Adrenal gland (tissue), 9 donors: ENCODE measurements at regions not wholly inside any gene's neighbourhood (a gene's known extent, or its start where the extent isn't known, plus 50 kb on each side); places are given as distances from the start of the nearest gene placed in this dataset.

Experiments used
- DNase-seq, 7 donors: peaks; one replicate each; pipeline ENCODE4 v3.0.0-alpha.2; 2019 to 2020
- H3K27ac ChIP-seq, 5 donors: fragments of 200-600 bp; sonication (generic) in 4 of 5; 1 replicate in 3 of 5; 2 replicates in 2 of 5; pipeline versions ENCODE4 v1.5.1 to v1.8.0; 2016 to 2020; ENCODE audit warnings: mild to moderate bottlenecking in 1 of 5
- H3K27me3 ChIP-seq: fragments of 200-600 bp; 2 replicates; pipeline ENCODE4 v1.8.0; 2021
- H3K36me3 ChIP-seq, 2 donors: fragments of 200-600 bp; replicated peaks in 1 of 2; 1 replicate in 1 of 2; 2 replicates in 1 of 2; pipeline versions ENCODE4 v1.5.1 to v1.8.0; 2018 to 2022
- H3K4me1 ChIP-seq, 2 donors: fragments of 200-600 bp; replicated peaks in 1 of 2; 1 replicate in 1 of 2; 2 replicates in 1 of 2; pipeline versions ENCODE4 v1.5.1 to v1.8.0; 2018 to 2021
- H3K4me3 ChIP-seq, 4 donors: fragments of 200-600 bp; sonication (generic) in 3 of 4; one replicate each; pipeline ENCODE4 v1.5.1; 2016 to 2018
- H3K9me3 ChIP-seq, 3 donors: fragments of 200-600 bp; sonication (generic) in 1 of 3; replicated peaks in 1 of 3; 1 replicate in 2 of 3; 2 replicates in 1 of 3; pipeline versions ENCODE4 v1.5.1 to v1.8.0; 2016 to 2021
- POLR2A ChIP-seq, 2 donors: fragments of 450-650 bp; IDR thresholded peaks; one replicate each; pipeline ENCODE4 v1.6.1; 2017; ENCODE audit warnings: antibody characterized with exemption in 2 of 2, mild to moderate bottlenecking in 2 of 2, moderate library complexity in 1 of 2
- WGBS, 4 donors: extraction: QIAGEN DNeasy Blood & Tissue Kit in 2 of 4; methylation state at CpG; one replicate each; pipeline versions ENCODE4 v1.1.5 to v1.1.7; 2013 to 2017; 5-methylcytosine and 5-hydroxymethylcytosine counted together
- intact Hi-C, 2 donors: fragments of 100-400 bp; cut with DNase I; formaldehyde crosslinking; loops; one replicate each; pipeline versions ENCODE4 v1.14.1 to v1.15.0; 2022 to 2023
- TF ChIP-seq, protein P1 (sequence below), 6 experiments: fragments of 450-650 bp in 4 of 6; fragments of 200-600 bp in 2 of 6; sonication (generic) in 1 of 6; IDR thresholded peaks; 1 replicate in 5 of 6; 2 replicates in 1 of 6; pipeline versions ENCODE4 v1.5.1 to v1.8.0; 2016 to 2021; ENCODE audit warnings: antibody characterized with exemption in 6 of 6, mild to moderate bottlenecking in 2 of 6, moderate library complexity in 1 of 6
- donor health status: healthy with polysubstance abuse.
- donor health status: Bipolar disorder and iron deficiency.
- donor health status: DM: yes; HTN: yes; CAD: no.
- donor health status: DM: no; HTN: no; CAD: no.
- donor health status: DM: no; HTN: no; CAD: no.

DNA sequence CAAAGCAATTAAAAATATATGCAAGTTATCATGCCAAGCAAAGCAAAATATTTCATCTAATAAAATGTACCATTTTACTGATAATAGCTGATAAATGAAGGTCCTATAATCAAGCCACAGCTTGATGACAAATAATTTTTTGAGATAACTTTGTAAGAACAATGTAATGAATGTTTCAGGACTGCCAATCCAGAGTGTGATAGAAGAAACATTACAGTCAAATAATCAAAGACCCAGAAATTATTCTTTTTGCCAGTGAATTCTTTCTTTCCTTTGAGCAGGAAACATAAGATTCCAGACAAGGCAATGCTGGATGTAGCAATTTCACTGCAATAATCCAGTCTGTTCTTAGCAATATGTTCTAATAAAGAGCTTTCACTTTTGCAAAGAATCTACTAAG is 556.1 kb downstream of the PLOD2 start:
- no peaks in the 10 kb centered on the region for H3K27me3 ChIP-seq
- no peaks in the 10 kb centered on the region for H3K4me1 ChIP-seq
- H3K27ac ChIP-seq = no peak overlapping the region
- no peaks in the 10 kb centered on the region for H3K36me3 ChIP-seq
- no peak overlapping the region for H3K4me3 ChIP-seq
- no peaks in the 10 kb centered on the region for H3K9me3 ChIP-seq
- TF ChIP-seq POLR2A (IDR thresholded peaks at IDR 0.05) = no peak
- TF ChIP-seq, protein P1, sequence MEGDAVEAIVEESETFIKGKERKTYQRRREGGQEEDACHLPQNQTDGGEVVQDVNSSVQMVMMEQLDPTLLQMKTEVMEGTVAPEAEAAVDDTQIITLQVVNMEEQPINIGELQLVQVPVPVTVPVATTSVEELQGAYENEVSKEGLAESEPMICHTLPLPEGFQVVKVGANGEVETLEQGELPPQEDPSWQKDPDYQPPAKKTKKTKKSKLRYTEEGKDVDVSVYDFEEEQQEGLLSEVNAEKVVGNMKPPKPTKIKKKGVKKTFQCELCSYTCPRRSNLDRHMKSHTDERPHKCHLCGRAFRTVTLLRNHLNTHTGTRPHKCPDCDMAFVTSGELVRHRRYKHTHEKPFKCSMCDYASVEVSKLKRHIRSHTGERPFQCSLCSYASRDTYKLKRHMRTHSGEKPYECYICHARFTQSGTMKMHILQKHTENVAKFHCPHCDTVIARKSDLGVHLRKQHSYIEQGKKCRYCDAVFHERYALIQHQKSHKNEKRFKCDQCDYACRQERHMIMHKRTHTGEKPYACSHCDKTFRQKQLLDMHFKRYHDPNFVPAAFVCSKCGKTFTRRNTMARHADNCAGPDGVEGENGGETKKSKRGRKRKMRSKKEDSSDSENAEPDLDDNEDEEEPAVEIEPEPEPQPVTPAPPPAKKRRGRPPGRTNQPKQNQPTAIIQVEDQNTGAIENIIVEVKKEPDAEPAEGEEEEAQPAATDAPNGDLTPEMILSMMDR (IDR thresholded peaks at IDR 0.05) = no peak
- intact Hi-C loops = no loop called here
- no peak for DNase-seq

- WGBS, 4 donors = 56 to 76% (median 71%) methylated on average over 3 of the region's 3 CpGs
- H3K36me3 ChIP-seq = no peaks in the 10 kb centered on the region
- TF ChIP-seq POLR2A (IDR thresholded peaks at IDR 0.05) = no peak
- TF ChIP-seq, protein P1 (IDR thresholded peaks at IDR 0.05) = no peak
- H3K4me3 ChIP-seq = no peak overlapping the region
- no peaks in the 10 kb centered on the region for H3K4me1 ChIP-seq
- intact Hi-C loops = no loop called here
- H3K27me3 ChIP-seq = no peaks in the 10 kb centered on the region
- no peak overlapping the region for H3K27ac ChIP-seq
- no peak for DNase-seq
- H3K9me3 ChIP-seq = no peaks in the 10 kb centered on the region
Measured at GRCh38 chr3:145620002-145620401, 541.0 kb downstream of the PLOD2 start.

- Histone ChIP-seq H3K27ac (no peak overlapping the region), H3K4me3 (no peak overlapping the region), H3K9me3 (no peaks in the 10 kb centered on the region), H3K4me1 (no peaks in the 10 kb centered on the region), H3K36me3 (no peaks in the 10 kb centered on the region), H3K27me3 (no peaks in the 10 kb centered on the region)
- no peak for DNase-seq
- no peak for TF ChIP-seq POLR2A (IDR thresholded peaks at IDR 0.05)
- TF ChIP-seq, protein P1 (IDR thresholded peaks at IDR 0.05) = no peak
- intact Hi-C loops = no loop called here
Measured at GRCh38 chr3:145620486-145620885, 540.5 kb downstream of the PLOD2 start.

DNA sequence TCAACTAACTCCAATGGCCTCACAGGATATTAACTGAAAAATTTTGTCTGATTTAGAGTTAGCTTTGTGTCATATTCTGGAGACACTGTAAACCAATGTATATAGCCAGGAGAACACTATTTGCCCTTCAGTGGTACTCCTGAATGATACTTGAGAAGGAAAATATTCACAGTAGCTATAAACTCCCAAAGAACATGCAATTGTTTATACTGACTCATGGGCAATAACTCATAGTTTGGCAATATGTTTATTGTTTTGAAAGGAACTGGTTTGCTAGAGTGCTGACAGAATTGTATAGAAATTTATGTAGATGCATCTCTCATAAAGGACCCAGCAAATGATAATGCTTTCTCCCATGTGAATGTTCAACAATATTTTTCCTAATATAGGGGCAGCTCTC is 537.6 kb downstream of the PLOD2 start:
- no peaks in the 10 kb centered on the region for H3K9me3 ChIP-seq
- H3K4me1 ChIP-seq = no peaks in the 10 kb centered on the region
- TF ChIP-seq, protein P1 (IDR thresholded peaks at IDR 0.05) = no peak
- TF ChIP-seq POLR2A (IDR thresholded peaks at IDR 0.05) = no peak
- intact Hi-C loops = no loop called here
- H3K27me3 ChIP-seq = no peaks in the 10 kb centered on the region
- no peaks in the 10 kb centered on the region for H3K36me3 ChIP-seq
- H3K27ac ChIP-seq = no peak overlapping the region
- DNase-seq = no peak
- no peak overlapping the region for H3K4me3 ChIP-seq

DNA sequence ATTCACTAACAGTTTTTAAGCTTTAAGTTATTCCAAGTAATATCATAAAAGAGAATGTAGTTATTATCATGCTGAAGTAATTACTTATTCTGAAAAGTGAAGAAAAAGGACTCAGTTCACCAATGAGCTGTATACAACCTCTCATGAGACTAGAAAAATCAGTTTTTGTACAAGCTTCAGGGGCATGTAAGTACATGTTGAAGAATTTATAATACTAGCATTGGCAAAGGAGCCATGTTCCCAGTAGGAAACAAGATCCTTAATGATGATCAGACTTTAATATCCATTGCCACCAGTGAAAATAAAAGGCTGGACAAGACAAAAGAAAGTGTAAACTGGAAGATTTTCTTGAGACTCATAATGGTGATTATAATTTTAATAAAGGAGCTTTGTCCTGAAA is 532.8 kb downstream of the PLOD2 start:
- Histone ChIP-seq H3K4me3 (no peak overlapping the region), H3K4me1 (no peaks in the 10 kb centered on the region), H3K27me3 (no peaks in the 10 kb centered on the region), H3K27ac (no peak overlapping the region), H3K9me3 (no peaks in the 10 kb centered on the region), H3K36me3 (no peaks in the 10 kb centered on the region)
- intact Hi-C loops = no loop called here
- DNase-seq = no peak
- TF ChIP-seq, protein P1 (IDR thresholded peaks at IDR 0.05) = no peak
- TF ChIP-seq POLR2A (IDR thresholded peaks at IDR 0.05) = no peak
